Fibroblast of pulmonary artery (primary cell): ENCODE measurements at regions not wholly inside any gene's neighbourhood (a gene's known extent, or its start where the extent isn't known, plus 50 kb on each side); places are given as distances from the start of the nearest gene placed in this dataset.

Experiments used
- DNase-seq: peaks from one replicate; pipeline ENCODE4 v3.0.0-alpha.2; 2010; ENCODE audit warnings: low read depth
- H3K4me3 ChIP-seq: replicated peaks from 2 replicates; pipeline ENCODE4 v1.5.1; 2011; ENCODE audit warnings: low read depth, mild to moderate bottlenecking, control low read depth, low read length, moderate library complexity
- TF ChIP-seq, protein P1 (sequence below): IDR thresholded peaks from 2 replicates; pipeline ENCODE4 v1.5.1; 2011; ENCODE audit warnings: mild to moderate bottlenecking, control low read depth, low read length, inconsistent platforms; ENCODE audit errors: missing control alignments

- DNase-seq = no peak
- TF ChIP-seq, protein P1, sequence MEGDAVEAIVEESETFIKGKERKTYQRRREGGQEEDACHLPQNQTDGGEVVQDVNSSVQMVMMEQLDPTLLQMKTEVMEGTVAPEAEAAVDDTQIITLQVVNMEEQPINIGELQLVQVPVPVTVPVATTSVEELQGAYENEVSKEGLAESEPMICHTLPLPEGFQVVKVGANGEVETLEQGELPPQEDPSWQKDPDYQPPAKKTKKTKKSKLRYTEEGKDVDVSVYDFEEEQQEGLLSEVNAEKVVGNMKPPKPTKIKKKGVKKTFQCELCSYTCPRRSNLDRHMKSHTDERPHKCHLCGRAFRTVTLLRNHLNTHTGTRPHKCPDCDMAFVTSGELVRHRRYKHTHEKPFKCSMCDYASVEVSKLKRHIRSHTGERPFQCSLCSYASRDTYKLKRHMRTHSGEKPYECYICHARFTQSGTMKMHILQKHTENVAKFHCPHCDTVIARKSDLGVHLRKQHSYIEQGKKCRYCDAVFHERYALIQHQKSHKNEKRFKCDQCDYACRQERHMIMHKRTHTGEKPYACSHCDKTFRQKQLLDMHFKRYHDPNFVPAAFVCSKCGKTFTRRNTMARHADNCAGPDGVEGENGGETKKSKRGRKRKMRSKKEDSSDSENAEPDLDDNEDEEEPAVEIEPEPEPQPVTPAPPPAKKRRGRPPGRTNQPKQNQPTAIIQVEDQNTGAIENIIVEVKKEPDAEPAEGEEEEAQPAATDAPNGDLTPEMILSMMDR = no peak
- no peak overlapping the region for H3K4me3 ChIP-seq
These were observed 323.5 kb downstream of the UACA start for GRCh38 chr15:70439880-70440279.

- H3K4me3 ChIP-seq = no peak overlapping the region
- DNase-seq = no peak
- TF ChIP-seq, protein P1 = no peak
These were observed 324.0 kb downstream of the UACA start for GRCh38 chr15:70439304-70439877.

DNA sequence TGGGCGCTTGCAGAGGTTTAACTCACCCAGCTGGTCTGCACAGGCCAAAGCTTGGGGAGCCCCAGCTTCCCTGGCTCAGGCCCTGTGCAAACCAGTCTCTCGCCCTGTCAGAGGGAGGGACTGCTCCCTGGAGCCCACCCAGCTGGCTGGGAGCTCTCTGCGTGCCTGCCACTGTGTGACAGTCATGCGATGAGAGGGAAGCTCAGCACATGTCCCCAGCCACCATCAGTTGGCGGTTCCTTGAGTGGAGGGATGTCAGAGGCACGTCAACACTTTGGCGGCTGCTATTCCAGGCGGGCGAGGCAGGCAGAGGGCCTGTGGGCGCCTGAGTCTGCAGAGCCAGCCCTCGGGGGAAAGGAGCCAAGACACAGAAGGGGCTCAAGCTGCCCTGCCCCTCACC lies 324.6 kb downstream of the UACA start:
- no peak overlapping the region for H3K4me3 ChIP-seq
- TF ChIP-seq, protein P1 = no peak
- DNase-seq = no peak

DNA sequence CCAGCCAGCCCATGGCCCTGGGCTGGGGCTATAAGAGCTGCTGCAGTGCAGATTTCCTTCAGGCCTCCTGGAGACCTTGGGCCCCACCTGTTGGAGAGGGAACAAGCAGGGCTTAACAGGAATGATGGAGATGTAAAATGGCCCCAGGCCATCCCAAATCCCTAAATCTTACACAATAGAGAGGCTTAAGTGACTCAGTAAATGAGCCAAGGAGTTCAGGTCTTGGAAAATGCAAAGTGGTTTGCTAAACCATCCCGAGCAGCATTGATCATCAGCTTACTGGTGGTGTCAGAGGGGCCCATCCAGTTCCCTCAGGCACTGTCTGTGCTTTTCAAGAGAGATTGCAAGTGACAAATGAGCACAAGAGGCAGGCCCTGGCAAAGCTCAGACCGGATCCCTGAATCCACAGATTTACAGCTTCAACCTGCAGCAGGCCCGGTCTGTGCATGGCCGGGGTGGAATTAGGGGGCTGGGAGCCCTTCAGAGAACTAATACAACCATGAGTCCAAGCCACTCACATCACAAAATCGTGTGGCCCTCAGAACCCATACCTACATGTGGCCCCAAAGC lies 325.4 kb downstream of the UACA start:
- TF ChIP-seq, protein P1 = no peak
- H3K4me3 ChIP-seq = no peak overlapping the region
- DNase-seq = no peak

GRCh38 chr15:70437089-70437488 lies 326.3 kb downstream of the UACA start:
- DNase-seq = no peak
- no peak overlapping the region for H3K4me3 ChIP-seq
- TF ChIP-seq, protein P1 = no peak

GRCh38 chr15:70436428-70436827 lies 326.9 kb downstream of the UACA start:
- no peak overlapping the region for H3K4me3 ChIP-seq
- TF ChIP-seq, protein P1 = no peak
- DNase-seq = no peak

- no peak overlapping the region for H3K4me3 ChIP-seq
- TF ChIP-seq, protein P1 = no peak
- DNase-seq = no peak
These were observed 327.5 kb downstream of the UACA start for GRCh38 chr15:70435872-70436271.
